Sigmoid colon (tissue), 4 donors: ENCODE measurements at regions not wholly inside any gene's neighbourhood (a gene's known extent, or its start where the extent isn't known, plus 50 kb on each side); places are given as distances from the start of the nearest gene placed in this dataset.

Source experiments
- EP300 ChIP-seq, 4 donors: sonication (generic); formaldehyde crosslinking; IDR thresholded peaks; one replicate each; pipeline ENCODE4 v1.6.1; 2017; ENCODE audit warnings: antibody characterized with exemption in 4 of 4
- POLR2A ChIP-seq, 2 donors: fragments of 450-650 bp; IDR thresholded peaks; one replicate each; pipeline ENCODE4 v1.6.1; 2016; ENCODE audit warnings: antibody characterized with exemption in 2 of 2, mild to moderate bottlenecking in 2 of 2, moderate library complexity in 2 of 2
- POLR2AphosphoS5 ChIP-seq, 4 donors: sonication (generic); formaldehyde crosslinking; IDR thresholded peaks; one replicate each; pipeline ENCODE4 v1.6.1; 2017; ENCODE audit warnings: antibody characterized with exemption in 4 of 4
- TF ChIP-seq, protein P1 (sequence below), 4 experiments: fragments of 450-650 bp in 3 of 4; fragments of 200-600 bp in 1 of 4; IDR thresholded peaks; one replicate each; pipeline ENCODE4 v1.5.1; 2016 to 2019; ENCODE audit warnings: antibody characterized with exemption in 4 of 4, mild to moderate bottlenecking in 3 of 4, moderate library complexity in 2 of 4

DNA sequence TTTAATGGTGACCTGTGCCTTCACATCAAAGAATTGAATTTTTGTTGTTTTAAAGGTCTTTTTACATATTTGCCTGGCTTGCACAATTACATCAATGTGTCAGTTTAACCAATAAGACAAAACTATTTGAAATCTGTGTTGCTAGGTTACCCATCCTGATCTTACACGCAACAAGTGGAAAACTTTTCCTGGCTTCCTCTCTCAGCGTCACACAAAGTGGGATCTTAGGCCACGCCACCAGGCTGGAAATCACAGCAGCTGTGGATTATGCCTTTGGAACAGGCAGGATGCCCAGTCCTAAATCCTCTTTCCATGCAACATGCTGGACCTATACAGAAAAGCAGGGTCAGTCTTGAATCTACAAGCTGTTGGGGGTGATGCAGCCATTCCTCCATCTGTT is 298.2 kb upstream of the HNRNPA3 start:
- TF ChIP-seq, protein P1, sequence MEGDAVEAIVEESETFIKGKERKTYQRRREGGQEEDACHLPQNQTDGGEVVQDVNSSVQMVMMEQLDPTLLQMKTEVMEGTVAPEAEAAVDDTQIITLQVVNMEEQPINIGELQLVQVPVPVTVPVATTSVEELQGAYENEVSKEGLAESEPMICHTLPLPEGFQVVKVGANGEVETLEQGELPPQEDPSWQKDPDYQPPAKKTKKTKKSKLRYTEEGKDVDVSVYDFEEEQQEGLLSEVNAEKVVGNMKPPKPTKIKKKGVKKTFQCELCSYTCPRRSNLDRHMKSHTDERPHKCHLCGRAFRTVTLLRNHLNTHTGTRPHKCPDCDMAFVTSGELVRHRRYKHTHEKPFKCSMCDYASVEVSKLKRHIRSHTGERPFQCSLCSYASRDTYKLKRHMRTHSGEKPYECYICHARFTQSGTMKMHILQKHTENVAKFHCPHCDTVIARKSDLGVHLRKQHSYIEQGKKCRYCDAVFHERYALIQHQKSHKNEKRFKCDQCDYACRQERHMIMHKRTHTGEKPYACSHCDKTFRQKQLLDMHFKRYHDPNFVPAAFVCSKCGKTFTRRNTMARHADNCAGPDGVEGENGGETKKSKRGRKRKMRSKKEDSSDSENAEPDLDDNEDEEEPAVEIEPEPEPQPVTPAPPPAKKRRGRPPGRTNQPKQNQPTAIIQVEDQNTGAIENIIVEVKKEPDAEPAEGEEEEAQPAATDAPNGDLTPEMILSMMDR (IDR thresholded peaks at IDR 0.05) = no peak
- no peak for TF ChIP-seq POLR2A (IDR thresholded peaks at IDR 0.05)
- TF ChIP-seq POLR2AphosphoS5 (IDR thresholded peaks at IDR 0.05) = no peak
- TF ChIP-seq EP300 (IDR thresholded peaks at IDR 0.05) = no peak
